Colonic mucosa (tissue), 4 donors: ENCODE measurements at regions not wholly inside any gene's neighbourhood (a gene's known extent, or its start where the extent isn't known, plus 50 kb on each side); places are given as distances from the start of the nearest gene placed in this dataset.

ENCODE experiments used
- DNase-seq: peaks from one replicate; pipeline ENCODE4 v3.0.0-alpha.2; 2020
- H3K27ac ChIP-seq: fragments of 200-600 bp; one replicate; pipeline ENCODE4 v1.8.0; 2021
- H3K27me3 ChIP-seq: fragments of 200-600 bp; one replicate; pipeline ENCODE4 v1.8.0; 2021
- H3K36me3 ChIP-seq: fragments of 200-600 bp; one replicate; pipeline ENCODE4 v1.8.0; 2021
- H3K4me1 ChIP-seq: fragments of 200-600 bp; one replicate; pipeline ENCODE4 v1.8.0; 2021; ENCODE audit warnings: mild to moderate bottlenecking
- H3K4me3 ChIP-seq: fragments of 200-600 bp; one replicate; pipeline ENCODE4 v1.8.0; 2021
- H3K9ac ChIP-seq, 2 donors: one replicate each; pipeline ENCODE4 v1.7.0; 2013; ENCODE audit warnings: control low read depth in 2 of 2, low read depth in 2 of 2, low read length in 2 of 2
- H3K9me3 ChIP-seq: fragments of 200-600 bp; one replicate; pipeline ENCODE4 v1.8.0; 2021
- CTCF ChIP-seq: fragments of 200-600 bp; IDR thresholded peaks from one replicate; pipeline ENCODE4 v1.8.0; 2022; ENCODE audit warnings: antibody characterized with exemption, mild to moderate bottlenecking
- intact Hi-C: fragments of 100-400 bp; cut with DNase I; formaldehyde crosslinking; loops from one replicate; pipeline ENCODE4 v1.14.1; 2022
- donor health status: healthy.
- donor health status: DM: no; HTN: no; CAD: no.
- donor health status: DM: no; HTN: no; CAD: no.

- intact Hi-C loops = no loop called here
- TF ChIP-seq CTCF = no peak
- H3K9me3 ChIP-seq = no peaks in the 10 kb centered on the region
- DNase-seq = no peak
- H3K4me3 ChIP-seq = no peak overlapping the region
- no peaks in the 10 kb centered on the region for H3K27me3 ChIP-seq
- H3K36me3 ChIP-seq = no peaks in the 10 kb centered on the region
- no peak overlapping the region for H3K27ac ChIP-seq
- no peaks in the 10 kb centered on the region for H3K4me1 ChIP-seq
- H3K9ac ChIP-seq = no peak overlapping the region
Observed at GRCh38 chr10:128710098-128710797, 584.0 kb upstream of the MKI67 start.

- H3K9ac ChIP-seq = no peak overlapping the region
- intact Hi-C loops = no loop called here
- DNase-seq = no peak
- no peaks in the 10 kb centered on the region for H3K9me3 ChIP-seq
- no peaks in the 10 kb centered on the region for H3K27me3 ChIP-seq
- no peaks in the 10 kb centered on the region for H3K36me3 ChIP-seq
- no peak for TF ChIP-seq CTCF
- H3K4me3 ChIP-seq = no peak overlapping the region
- no peak overlapping the region for H3K27ac ChIP-seq
- no peaks in the 10 kb centered on the region for H3K4me1 ChIP-seq
Observed at GRCh38 chr10:128710798-128711183, 584.6 kb upstream of the MKI67 start.

GRCh38 chr10:128711806-128712205 lies 585.6 kb upstream of the MKI67 start:
- no peak for DNase-seq
- no peak for TF ChIP-seq CTCF
- Histone ChIP-seq H3K9ac (no peak overlapping the region), H3K9me3 (no peaks in the 10 kb centered on the region), H3K4me3 (no peak overlapping the region), H3K4me1 (no peaks in the 10 kb centered on the region), H3K27ac (no peak overlapping the region), H3K27me3 (no peaks in the 10 kb centered on the region), H3K36me3 (no peaks in the 10 kb centered on the region)
- intact Hi-C loops = no loop called here

- intact Hi-C loops = no loop called here
- Histone ChIP-seq H3K9me3 (no peaks in the 10 kb centered on the region), H3K4me3 (no peak overlapping the region), H3K4me1 (no peaks in the 10 kb centered on the region), H3K36me3 (no peaks in the 10 kb centered on the region), H3K27ac (no peak overlapping the region), H3K9ac (no peak overlapping the region), H3K27me3 (no peaks in the 10 kb centered on the region)
- no peak for TF ChIP-seq CTCF
- no peak for DNase-seq
Observed at GRCh38 chr10:128712661-128713400, 586.6 kb upstream of the MKI67 start.

- no peaks in the 10 kb centered on the region for H3K36me3 ChIP-seq
- no peak for DNase-seq
- no peak for TF ChIP-seq CTCF
- no peak overlapping the region for H3K9ac ChIP-seq
- no peaks in the 10 kb centered on the region for H3K27me3 ChIP-seq
- H3K4me1 ChIP-seq = no peaks in the 10 kb centered on the region
- no peak overlapping the region for H3K4me3 ChIP-seq
- no peak overlapping the region for H3K27ac ChIP-seq
- intact Hi-C loops = no loop called here
- no peaks in the 10 kb centered on the region for H3K9me3 ChIP-seq
Observed at GRCh38 chr10:128713471-128713870, 587.2 kb upstream of the MKI67 start.
